ENCODE measurements at regions not wholly inside any gene's neighbourhood (a gene's known extent, or its start where the extent isn't known, plus 50 kb on each side); places are given as distances from the start of the nearest gene placed in this dataset.

GRCh38 chr10:65566906-65567305 lies 1358.9 kb upstream of the LRRTM3 start:
- TF ChIP-seq, protein P1, sequence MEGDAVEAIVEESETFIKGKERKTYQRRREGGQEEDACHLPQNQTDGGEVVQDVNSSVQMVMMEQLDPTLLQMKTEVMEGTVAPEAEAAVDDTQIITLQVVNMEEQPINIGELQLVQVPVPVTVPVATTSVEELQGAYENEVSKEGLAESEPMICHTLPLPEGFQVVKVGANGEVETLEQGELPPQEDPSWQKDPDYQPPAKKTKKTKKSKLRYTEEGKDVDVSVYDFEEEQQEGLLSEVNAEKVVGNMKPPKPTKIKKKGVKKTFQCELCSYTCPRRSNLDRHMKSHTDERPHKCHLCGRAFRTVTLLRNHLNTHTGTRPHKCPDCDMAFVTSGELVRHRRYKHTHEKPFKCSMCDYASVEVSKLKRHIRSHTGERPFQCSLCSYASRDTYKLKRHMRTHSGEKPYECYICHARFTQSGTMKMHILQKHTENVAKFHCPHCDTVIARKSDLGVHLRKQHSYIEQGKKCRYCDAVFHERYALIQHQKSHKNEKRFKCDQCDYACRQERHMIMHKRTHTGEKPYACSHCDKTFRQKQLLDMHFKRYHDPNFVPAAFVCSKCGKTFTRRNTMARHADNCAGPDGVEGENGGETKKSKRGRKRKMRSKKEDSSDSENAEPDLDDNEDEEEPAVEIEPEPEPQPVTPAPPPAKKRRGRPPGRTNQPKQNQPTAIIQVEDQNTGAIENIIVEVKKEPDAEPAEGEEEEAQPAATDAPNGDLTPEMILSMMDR (IDR thresholded peaks at IDR 0.05; ENCODE audit: low read length): no peak
- TF ChIP-seq EZH2 (IDR thresholded peaks at IDR 0.05; ENCODE audit: borderline replicate concordance, low read length): no peak
- no peaks in the 10 kb centered on the region for H3K9me2 ChIP-seq (ENCODE audit: low read depth, low read length)
- H3K36me3 ChIP-seq (ENCODE audit: insufficient read depth, low read length): no peaks in the 10 kb centered on the region
- H3K4me1 ChIP-seq (ENCODE audit: insufficient read depth, low read length, severe bottlenecking): no peaks in the 10 kb centered on the region
- no peak overlapping the region for H3K4me2 ChIP-seq (ENCODE audit: low read length)
- H3K9me3 ChIP-seq (ENCODE audit: low read length): no peaks in the 10 kb centered on the region
- no peaks in the 10 kb centered on the region for H4K20me1 ChIP-seq (ENCODE audit: insufficient read depth, low read length)
- H3K27ac ChIP-seq (ENCODE audit: low read depth, low read length, poor library complexity, severe bottlenecking): no peak overlapping the region
- H3F3A ChIP-seq (ENCODE audit: insufficient read depth, low read length): no peaks in the 10 kb centered on the region
- H3K9ac ChIP-seq (ENCODE audit: low read length): no peak overlapping the region
- no peaks in the 10 kb centered on the region for H3K79me2 ChIP-seq (ENCODE audit: insufficient read depth, low read length)
- H2AFZ ChIP-seq (ENCODE audit: low read length): no peak overlapping the region
- H3K4me3 ChIP-seq (ENCODE audit: low read depth, low read length, poor library complexity, severe bottlenecking): no peak overlapping the region
- H3K27me3 ChIP-seq (ENCODE audit: insufficient read depth, low read length): no peaks in the 10 kb centered on the region

DNA sequence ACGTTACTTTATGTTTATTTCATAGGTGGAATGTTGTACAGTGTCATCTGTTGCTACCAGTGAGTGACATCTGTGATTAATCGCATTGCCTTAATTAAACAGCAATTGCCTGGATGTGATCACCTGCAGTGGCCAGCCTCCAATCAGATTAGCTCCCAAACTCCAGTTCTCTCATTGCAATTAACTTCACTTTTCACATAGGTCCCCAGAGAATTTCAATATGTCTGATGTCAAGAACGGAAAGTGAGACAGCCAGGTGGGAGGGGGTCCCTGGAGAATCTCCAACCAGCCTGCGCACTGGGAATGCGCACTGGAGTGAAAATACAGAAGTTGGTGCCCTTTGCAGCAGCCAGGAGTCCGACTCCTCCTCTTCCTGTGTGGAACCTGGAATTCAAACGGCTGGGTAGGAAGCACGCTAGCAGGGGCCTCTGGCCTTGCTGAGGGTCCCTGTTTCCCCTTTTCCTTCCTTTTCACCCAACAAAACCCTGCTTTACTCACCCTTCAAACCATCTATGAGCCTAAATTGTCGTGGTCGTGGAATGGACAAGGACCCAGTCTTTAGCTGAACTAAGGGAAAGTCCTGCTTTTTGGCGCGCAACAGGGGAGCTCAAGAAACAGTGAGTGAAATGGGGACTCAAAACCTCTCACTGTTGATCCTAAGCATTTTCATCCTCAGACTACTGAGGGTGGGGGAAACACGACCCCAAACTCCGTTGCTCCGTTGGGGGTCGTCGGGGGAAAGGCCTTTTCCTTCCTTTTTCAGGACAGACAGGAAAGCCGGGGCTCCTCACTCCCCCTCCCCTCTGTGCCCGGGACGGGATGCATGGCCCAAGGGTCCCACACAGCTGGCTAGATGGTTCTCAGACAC lies 1355.5 kb upstream of the LRRTM3 start:
- H3K9ac ChIP-seq (ENCODE audit: low read length): no peak overlapping the region
- no peak overlapping the region for H3K4me2 ChIP-seq (ENCODE audit: low read length)
- no peaks in the 10 kb centered on the region for H3K9me2 ChIP-seq (ENCODE audit: low read depth, low read length)
- H3K4me3 ChIP-seq (ENCODE audit: low read depth, low read length, poor library complexity, severe bottlenecking): no peak overlapping the region
- no peak overlapping the region for H2AFZ ChIP-seq (ENCODE audit: low read length)
- H3K79me2 ChIP-seq (ENCODE audit: insufficient read depth, low read length): no peaks in the 10 kb centered on the region
- H3K27me3 ChIP-seq (ENCODE audit: insufficient read depth, low read length): no peaks in the 10 kb centered on the region
- no peak overlapping the region for H3K27ac ChIP-seq (ENCODE audit: low read depth, low read length, poor library complexity, severe bottlenecking)
- H3K9me3 ChIP-seq (ENCODE audit: low read length): no peaks in the 10 kb centered on the region
- no peaks in the 10 kb centered on the region for H3K4me1 ChIP-seq (ENCODE audit: insufficient read depth, low read length, severe bottlenecking)
- no peak for TF ChIP-seq EZH2 (IDR thresholded peaks at IDR 0.05; ENCODE audit: borderline replicate concordance, low read length)
- TF ChIP-seq, protein P1 (IDR thresholded peaks at IDR 0.05; ENCODE audit: low read length): no peak
- H4K20me1 ChIP-seq (ENCODE audit: insufficient read depth, low read length): no peaks in the 10 kb centered on the region
- no peaks in the 10 kb centered on the region for H3K36me3 ChIP-seq (ENCODE audit: insufficient read depth, low read length)
- no peaks in the 10 kb centered on the region for H3F3A ChIP-seq (ENCODE audit: insufficient read depth, low read length)

DNA sequence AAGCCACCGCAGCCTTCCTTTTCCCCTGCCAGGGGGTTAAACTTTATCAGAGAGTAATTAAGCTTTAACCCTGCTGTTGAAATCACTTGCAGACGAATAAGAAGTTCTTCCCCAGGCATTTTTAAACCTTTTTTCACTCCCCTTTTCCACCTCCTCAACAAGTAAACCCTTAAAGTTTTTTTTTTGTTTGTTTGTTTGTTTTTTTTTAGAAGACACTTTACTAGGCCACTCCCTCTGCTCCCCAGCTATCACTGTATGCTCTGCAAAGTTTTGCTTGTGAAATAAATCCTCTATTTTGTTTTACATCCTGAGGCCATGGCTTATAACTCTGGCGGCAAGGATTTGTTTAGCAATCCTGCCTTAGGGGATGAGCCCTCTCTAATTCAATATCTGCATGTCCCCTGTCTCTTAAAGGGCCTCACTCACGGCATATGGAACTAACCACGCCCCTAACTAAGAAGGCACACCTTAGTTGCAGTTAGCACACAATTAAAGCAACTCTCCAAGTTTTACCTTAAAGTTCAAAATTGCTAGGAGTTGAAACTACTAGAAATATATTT lies 1354.7 kb upstream of the LRRTM3 start:
- no peaks in the 10 kb centered on the region for H3K9me3 ChIP-seq (ENCODE audit: low read length)
- H3F3A ChIP-seq (ENCODE audit: insufficient read depth, low read length): no peaks in the 10 kb centered on the region
- H3K9me2 ChIP-seq (ENCODE audit: low read depth, low read length): no peaks in the 10 kb centered on the region
- no peaks in the 10 kb centered on the region for H3K27me3 ChIP-seq (ENCODE audit: insufficient read depth, low read length)
- H4K20me1 ChIP-seq (ENCODE audit: insufficient read depth, low read length): no peaks in the 10 kb centered on the region
- H3K4me2 ChIP-seq (ENCODE audit: low read length): no peak overlapping the region
- H3K4me3 ChIP-seq (ENCODE audit: low read depth, low read length, poor library complexity, severe bottlenecking): no peak overlapping the region
- H3K36me3 ChIP-seq (ENCODE audit: insufficient read depth, low read length): no peaks in the 10 kb centered on the region
- H3K9ac ChIP-seq (ENCODE audit: low read length): no peak overlapping the region
- H3K27ac ChIP-seq (ENCODE audit: low read depth, low read length, poor library complexity, severe bottlenecking): no peak overlapping the region
- no peaks in the 10 kb centered on the region for H3K79me2 ChIP-seq (ENCODE audit: insufficient read depth, low read length)
- no peaks in the 10 kb centered on the region for H3K4me1 ChIP-seq (ENCODE audit: insufficient read depth, low read length, severe bottlenecking)
- TF ChIP-seq EZH2 (IDR thresholded peaks at IDR 0.05; ENCODE audit: borderline replicate concordance, low read length): no peak
- TF ChIP-seq, protein P1 (IDR thresholded peaks at IDR 0.05; ENCODE audit: low read length): no peak
- no peak overlapping the region for H2AFZ ChIP-seq (ENCODE audit: low read length)
